SK-N-SH treated with all-trans-retinoic acid at 6 μM for 48 hours (cell line): ENCODE measurements at regions not wholly inside any gene's neighbourhood (a gene's known extent, or its start where the extent isn't known, plus 50 kb on each side); places are given as distances from the start of the nearest gene placed in this dataset.

Experiments used
- ARNTL ChIP-seq: fragments of 450-650 bp; formaldehyde crosslinking; IDR thresholded peaks from 2 replicates; pipeline ENCODE4 v1.5.0; 2020; ENCODE audit warnings: low read depth, mild to moderate bottlenecking, moderate library complexity, borderline replicate concordance
- BACH2 ChIP-seq: fragments of 250-450 bp; sonication (Bioruptor Pico); IDR thresholded peaks from 2 replicates; pipeline ENCODE4 v1.9.0; 2021; ENCODE audit warnings: mild to moderate bottlenecking, borderline replicate concordance
- CREB5 ChIP-seq: fragments of 250-450 bp; sonication (Bioruptor Pico); IDR thresholded peaks from 2 replicates; pipeline ENCODE4 v1.5.1; 2020; ENCODE audit warnings: low read depth, mild to moderate bottlenecking, moderate library complexity
- CSRNP3 ChIP-seq: fragments of 250-450 bp; sonication (Bioruptor Pico); IDR thresholded peaks from 2 replicates; pipeline ENCODE4 v1.5.1; 2021; ENCODE audit warnings: mild to moderate bottlenecking, moderate library complexity
- ESRRG ChIP-seq: fragments of 250-450 bp; sonication (Bioruptor Pico); IDR thresholded peaks from 2 replicates; pipeline ENCODE4 v1.6.1; 2021; ENCODE audit warnings: mild to moderate bottlenecking
- GLIS3 ChIP-seq: fragments of 250-450 bp; sonication (Bioruptor Pico); IDR thresholded peaks from 2 replicates; pipeline ENCODE4 v1.5.0; 2020; ENCODE audit warnings: mild to moderate bottlenecking, moderate library complexity
- OSR1 ChIP-seq: fragments of 250-450 bp; sonication (Bioruptor Pico); IDR thresholded peaks from 2 replicates; pipeline ENCODE4 v1.8.0; 2022; ENCODE audit warnings: moderate library complexity, mild to moderate bottlenecking, inconsistent platforms
- PATZ1 ChIP-seq: fragments of 250-450 bp; sonication (Bioruptor Pico); IDR thresholded peaks from 2 replicates; pipeline ENCODE4 v1.8.0; 2020; ENCODE audit warnings: mild to moderate bottlenecking, moderate library complexity, borderline replicate concordance
- POU6F1 ChIP-seq: fragments of 250-450 bp; sonication (Bioruptor Pico); IDR thresholded peaks from 2 replicates; pipeline ENCODE4 v1.8.0; 2021; ENCODE audit warnings: low read depth, mild to moderate bottlenecking, moderate library complexity, borderline replicate concordance
- RARB ChIP-seq: fragments of 250-450 bp; sonication (Bioruptor Pico); IDR thresholded peaks from 2 replicates; pipeline ENCODE4 v1.8.0; 2021; ENCODE audit warnings: mild to moderate bottlenecking, moderate library complexity
- TOX ChIP-seq: fragments of 250-450 bp; sonication (Bioruptor Pico); IDR thresholded peaks from 2 replicates; pipeline ENCODE4 v1.8.0; 2021; ENCODE audit warnings: mild to moderate bottlenecking, moderate library complexity, borderline replicate concordance
- ZFP3 ChIP-seq: fragments of 250-450 bp; sonication (Bioruptor Pico); IDR thresholded peaks from 2 replicates; pipeline ENCODE4 v1.5.0; 2020; ENCODE audit warnings: mild to moderate bottlenecking, moderate library complexity
- ZNF565 ChIP-seq: fragments of 450-650 bp; formaldehyde crosslinking; conservative IDR thresholded peaks from 2 replicates; pipeline ENCODE4 v1.5.0; 2020; ENCODE audit warnings: low read depth, mild to moderate bottlenecking, moderate library complexity
- ZNF8 ChIP-seq: fragments of 450-650 bp; formaldehyde crosslinking; IDR thresholded peaks from 2 replicates; pipeline ENCODE4 v1.5.0; 2020; ENCODE audit warnings: mild to moderate bottlenecking, moderate library complexity

GRCh38 chr3:176796371-176796770 lies 400.9 kb downstream of the TBL1XR1 start:
- no peak for TF ChIP-seq PATZ1 (CRISPR knock-in tag)
- TF ChIP-seq ZNF565 (CRISPR knock-in tag), result no peak
- TF ChIP-seq CREB5 (CRISPR knock-in tag), result no peak
- TF ChIP-seq RARB, result no peak
- no peak for TF ChIP-seq POU6F1 (CRISPR knock-in tag)
- no peak for TF ChIP-seq ZFP3 (CRISPR knock-in tag)
- no peak for TF ChIP-seq CSRNP3
- TF ChIP-seq OSR1 (CRISPR knock-in tag), result no peak
- TF ChIP-seq BACH2, result no peak
- TF ChIP-seq ESRRG (CRISPR knock-in tag), result no peak
- no peak for TF ChIP-seq ZNF8 (CRISPR knock-in tag)
- TF ChIP-seq ARNTL (CRISPR knock-in tag), result no peak
- TF ChIP-seq GLIS3, result no peak
- no peak for TF ChIP-seq TOX (CRISPR knock-in tag)
